GM19395 (cell line): ENCODE measurements at regions not wholly inside any gene's neighbourhood (a gene's known extent, or its start where the extent isn't known, plus 50 kb on each side); places are given as distances from the start of the nearest gene placed in this dataset.
"Not testable (repeated sequence)": the region's sequence is repeated elsewhere in the genome, so short reads cannot be mapped to it uniquely, and the experiment has no call there.

ENCODE experiments used
- ATAC-seq: cut with Tn5 transposase; IDR thresholded peaks from one replicate; pipeline ENCODE4 v1.9.1; 2021; ENCODE audit warnings: mild to moderate bottlenecking, moderate library complexity; ENCODE audit not compliant: unreplicated experiment

DNA sequence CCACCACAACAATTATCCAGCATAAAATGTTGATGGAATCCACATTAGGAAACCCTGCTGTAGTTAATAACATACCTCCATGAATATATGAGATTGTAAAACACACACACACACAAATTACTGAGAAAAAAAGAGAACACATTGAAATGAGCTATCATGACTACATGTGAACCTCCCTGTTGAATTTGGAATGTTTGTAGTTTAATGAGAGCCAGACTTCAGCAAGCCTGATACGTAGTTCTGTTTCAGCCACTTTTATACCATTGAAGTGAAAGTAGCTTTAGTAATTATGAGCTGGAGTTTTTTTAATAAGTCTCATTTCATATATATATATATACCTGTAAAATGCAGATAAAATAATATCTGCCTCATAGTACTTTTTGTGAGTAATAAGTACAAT is 1146.4 kb downstream of the NAALADL2 start:
- no peak for ATAC-seq

DNA sequence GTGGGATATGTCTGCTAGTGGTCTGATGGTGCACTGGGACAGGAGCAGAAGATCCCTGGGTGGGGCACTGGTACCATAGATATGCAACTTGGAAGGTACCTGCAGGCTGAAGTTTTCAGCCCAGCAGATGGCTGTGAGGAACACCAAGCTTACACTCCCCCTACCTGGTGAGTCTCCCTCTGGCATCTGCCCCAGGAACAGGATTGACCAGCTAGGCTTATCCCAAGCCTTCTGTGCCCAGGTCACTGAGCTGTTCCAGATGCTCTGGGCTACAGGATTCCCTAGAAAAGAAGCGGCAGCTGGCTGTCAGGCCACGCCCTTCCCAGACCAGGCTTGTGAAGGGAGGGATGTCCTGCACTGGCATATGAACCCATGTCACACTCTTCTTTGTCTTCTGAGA is 1130.0 kb downstream of the NAALADL2 start:
- no peak for ATAC-seq

DNA sequence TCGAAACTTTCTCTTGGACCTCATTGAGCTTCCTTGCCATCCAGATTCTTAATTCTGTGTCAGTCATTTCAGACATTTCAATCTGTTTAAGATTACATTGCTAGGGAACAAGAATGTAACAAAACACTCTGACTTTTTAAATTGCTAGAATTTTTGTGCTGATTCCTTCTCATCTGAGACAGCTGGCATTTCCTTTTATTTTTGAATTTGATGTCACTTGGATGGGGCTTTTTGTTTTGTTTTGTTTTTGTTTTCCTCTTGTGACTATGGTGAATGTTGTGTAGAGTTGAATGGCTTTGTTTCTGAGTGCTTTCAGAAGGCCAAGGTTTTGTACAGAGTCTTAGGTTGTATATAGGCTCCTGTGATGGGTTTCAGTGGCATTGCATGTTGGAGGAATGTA is 1129.3 kb downstream of the NAALADL2 start:
- ATAC-seq = no peak

DNA sequence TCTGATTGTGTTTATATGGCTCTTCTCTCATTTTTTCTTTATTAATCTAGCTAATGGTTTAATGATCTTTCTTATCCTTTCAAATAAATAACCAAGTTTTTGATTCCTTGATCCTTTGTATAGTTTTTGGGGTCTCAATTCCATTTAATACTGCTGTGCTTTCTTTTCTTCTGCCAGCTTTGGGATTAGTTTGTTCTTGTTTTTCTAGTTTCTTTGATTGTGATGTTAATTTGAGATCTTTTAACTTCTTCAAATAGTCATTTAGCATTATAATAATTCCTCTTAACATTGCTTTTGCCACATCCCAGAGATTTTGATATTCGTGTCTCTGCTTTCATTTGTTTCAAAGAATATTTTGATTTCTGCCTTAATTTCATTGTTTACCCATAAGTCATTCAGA is 1126.6 kb downstream of the NAALADL2 start:
- no peak for ATAC-seq

DNA sequence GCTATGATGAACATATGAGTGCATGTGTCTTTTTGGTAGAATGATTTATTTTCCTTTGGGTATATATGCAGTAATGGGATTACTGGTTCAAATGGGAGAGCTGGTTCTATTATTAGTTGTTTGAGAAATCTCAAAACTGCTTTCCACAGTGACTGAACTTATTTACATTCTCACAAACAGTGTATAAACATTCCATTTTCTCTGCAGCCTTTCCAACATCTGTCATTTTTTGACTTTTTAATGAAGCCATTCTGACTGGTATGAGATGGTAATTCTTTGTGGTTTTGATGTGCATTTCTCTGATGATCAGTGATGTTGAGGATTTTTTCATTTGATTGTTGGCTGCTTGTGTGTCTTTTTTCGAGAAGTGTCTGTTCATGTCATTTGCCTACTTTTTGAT is 1124.2 kb downstream of the NAALADL2 start:
- no peak for ATAC-seq

DNA sequence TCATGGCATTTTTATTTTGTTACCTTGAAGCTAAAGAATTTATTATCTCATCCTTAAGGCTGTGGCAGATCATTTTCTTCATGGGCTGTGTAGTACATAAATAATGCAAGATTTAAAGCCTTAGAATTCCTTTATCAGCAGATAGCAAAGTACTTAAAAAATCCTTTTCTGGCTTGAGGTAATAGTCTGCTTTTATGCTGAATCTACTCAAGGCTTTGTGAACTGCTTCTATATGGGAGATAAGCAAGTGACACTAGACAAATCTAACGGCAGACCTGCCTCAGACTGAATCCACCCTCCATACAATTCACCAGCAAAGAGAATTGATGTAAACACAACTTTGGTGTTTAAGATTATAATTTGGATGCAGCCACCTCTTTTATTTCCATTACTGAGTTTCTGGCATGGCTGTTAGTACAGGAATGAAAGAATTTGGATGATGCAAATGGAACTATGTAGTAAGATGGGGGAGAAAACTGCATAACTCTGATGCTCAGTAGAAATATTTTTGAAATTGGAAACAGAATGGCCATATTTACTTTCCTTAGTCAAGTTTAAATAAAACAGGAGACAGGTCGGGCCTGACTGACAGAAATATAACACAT is 1121.5 kb downstream of the NAALADL2 start:
- ATAC-seq = no peak

DNA sequence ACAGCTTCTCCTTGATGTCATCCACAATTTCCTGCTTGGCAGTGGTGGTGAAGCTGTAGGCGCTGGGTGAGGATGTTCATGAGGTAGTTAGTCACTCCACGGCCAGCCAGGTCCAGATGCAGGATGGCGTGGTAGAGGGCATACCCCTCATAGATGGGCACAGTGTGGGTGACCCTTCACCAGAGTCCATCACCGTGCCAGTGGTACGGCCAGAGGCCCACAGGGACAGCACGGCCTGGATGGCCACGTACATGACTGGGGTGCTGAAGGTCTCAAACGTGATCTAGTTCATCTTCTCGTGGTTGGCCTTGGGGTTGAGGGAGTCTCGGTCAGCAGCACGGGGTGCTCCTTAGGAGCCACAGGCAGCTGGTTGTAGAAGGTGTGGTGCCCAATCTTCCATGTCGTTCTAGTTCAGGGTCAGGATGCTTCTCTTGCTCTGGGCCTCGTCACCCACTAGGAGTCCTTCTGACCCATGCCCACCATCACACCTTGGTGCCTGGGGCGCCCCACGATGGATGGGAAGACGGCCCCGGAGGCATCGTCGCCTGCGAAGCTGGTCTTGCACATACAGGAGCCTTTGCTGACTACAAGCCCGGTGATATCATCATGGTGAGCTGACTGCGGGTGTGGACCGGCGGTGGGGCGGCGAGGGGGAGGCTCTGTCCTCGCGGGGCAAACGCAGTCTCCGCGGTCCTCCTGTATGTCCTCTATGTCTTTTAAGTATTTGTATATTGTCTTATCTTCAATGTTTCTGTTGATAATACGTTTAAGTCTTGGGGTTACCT is 1119.0 kb downstream of the NAALADL2 start:
- ATAC-seq = no peak

DNA sequence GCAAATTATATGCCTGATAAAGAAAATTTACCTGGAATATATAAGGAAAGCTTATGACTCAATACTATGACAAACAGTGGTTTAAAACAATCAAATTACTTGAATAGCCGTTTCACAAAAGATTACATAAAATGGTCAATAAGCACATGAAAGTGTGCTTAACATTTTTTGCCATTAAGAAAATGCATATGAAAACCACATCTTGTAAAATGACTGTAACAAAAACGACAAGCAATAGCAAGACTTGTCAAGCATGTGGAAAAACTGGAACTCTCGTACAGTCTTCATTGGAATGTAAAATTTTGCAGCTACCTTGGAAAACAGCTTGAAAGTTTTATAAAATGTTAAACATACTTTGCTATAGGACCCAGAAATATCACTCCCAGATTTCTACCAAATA is 1110.3 kb downstream of the NAALADL2 start:
- no peak for ATAC-seq

DNA sequence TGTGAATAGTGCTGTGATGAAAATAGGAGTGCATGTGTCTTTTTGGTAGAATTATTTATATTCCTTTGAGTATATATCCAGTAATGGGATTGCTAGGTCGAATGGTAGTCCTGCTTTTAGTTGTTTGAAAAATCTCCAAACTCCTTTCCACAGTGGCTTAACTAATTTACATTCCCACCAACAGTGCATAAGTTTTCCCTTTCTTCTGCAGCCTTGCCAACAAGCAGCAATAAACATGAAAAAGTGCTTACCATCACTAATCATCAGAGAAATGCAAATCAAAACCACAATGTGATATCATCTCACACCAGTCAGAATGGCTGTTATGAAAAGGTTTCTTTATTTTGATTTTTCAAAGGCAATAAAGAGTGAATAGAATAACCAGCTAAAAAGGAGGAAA is 1105.9 kb downstream of the NAALADL2 start:
- ATAC-seq = no peak

DNA sequence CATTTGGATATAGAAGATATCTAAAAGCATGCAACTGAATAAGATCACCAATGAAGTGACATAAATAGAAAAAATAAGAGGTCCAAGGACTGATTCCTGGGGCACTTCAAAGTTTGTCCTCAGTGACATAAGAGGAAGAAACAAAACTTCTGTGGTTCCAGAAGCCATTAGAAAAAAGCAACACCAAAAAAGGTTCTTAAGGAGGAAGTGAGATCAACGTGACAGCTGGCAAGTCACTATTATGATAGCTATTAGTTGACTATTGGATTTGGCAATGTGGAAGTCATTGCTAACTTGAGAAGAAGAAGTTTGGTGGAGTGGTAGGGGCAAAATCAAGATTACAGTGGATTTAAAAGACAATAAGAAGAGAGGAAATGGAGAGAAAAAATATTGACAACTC is 1098.3 kb downstream of the NAALADL2 start:
- no peak for ATAC-seq

DNA sequence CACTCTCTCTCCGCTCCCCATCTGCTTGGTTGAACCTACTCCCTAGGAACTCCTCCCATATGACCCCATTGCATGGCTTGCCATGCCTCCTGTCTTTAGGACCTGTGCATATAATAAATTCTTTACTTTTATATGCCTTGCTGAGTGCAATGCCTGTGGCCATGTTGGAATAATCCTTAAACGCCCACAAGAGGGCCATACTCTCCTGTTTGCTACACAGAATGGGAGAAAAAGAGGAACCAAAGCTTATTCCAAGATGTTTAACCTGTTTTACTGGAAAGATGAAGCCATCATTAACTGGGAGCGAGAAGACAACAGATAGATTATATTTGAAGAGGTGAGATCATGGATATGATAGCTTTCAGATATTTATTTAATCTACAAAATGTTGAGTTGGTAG is 1097.8 kb downstream of the NAALADL2 start:
- ATAC-seq = no peak

DNA sequence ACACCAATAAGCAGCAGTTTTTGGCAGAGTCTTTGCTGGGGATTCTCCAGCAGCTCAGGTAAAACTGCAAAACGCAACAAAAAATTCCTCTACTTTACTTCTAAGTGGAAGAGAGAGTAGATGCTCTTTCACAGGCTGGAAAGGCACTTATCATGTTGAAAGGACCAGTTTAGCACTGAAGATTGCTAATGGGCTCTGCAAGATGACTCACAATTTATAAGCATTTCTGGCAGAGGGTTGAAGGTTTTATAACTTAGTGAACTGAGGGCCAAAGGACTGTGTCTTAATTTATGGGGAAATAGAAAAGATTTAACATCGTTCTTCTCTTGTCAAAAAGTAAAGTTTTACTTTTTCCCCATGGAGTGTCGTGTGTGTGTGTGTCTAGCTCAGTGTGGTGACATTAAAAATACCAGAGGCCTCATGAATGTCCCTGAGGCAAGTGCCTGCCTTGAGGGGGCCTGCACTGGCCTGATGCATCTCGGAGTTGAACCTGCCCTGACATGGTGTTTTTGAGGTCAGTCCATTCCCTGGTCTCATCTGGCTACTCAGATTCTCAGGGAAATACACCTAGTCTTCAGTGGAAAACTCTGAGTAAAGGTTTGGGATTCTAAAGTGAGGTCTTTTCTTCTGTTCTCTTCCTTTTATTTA is 1092.0 kb downstream of the NAALADL2 start:
- ATAC-seq = no peak

DNA sequence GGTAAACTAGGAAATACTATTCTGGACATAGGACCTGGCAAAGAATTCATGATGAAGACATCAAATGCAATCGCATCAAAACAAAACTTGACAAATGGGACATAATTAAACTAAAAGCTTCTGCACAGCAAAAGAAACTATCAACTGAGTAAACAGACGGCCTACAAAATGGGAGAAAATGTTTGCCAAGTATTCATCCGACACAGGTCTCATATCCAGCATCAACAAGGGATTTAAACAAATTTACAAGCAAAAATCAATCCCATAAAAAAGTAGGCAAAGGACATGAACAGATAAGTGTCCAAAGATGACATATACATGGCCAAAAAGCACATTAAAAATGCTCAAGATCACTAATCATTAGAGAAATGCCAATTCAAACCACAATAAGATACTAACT is 1088.9 kb downstream of the NAALADL2 start:
- no peak for ATAC-seq

DNA sequence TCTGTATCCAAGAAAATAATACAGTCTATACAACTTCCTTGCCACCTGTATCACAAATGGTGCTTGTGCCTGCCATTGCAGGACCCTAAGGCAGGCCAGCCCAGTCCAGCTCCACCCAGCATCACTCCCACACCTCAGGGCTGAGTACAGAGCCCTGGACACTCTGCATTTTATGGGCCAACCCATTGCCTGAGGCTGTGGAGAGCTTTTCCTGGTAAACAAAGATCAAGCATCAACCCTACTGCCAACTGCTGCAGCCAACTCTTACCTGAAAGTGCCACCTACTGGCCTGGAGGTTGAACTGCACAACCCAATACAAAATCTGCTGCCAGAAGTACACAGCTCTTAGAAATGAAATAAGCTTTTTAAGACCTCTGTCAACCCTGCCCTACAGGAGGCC is 1082.2 kb downstream of the NAALADL2 start:
- ATAC-seq = no peak

DNA sequence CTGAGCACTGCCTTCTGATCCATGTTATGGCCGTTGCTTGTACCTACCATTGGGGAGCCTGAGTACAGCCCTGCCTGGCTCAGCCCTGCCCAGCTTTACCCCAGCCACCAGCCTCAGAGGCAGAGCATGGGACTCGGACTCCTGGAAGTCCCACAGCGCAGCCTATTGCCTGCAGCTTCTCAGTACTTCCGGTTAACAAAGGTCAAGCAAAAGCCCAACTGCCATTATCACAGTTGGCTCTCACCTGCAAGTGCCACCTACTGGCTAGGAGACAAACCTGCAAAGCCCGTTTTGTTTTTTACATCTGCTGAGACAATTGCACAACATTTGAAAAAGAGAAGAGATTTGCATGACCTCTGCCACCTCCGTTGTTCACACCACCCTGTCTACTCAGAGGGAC is 1081.7 kb downstream of the NAALADL2 start:
- ATAC-seq = no peak

DNA sequence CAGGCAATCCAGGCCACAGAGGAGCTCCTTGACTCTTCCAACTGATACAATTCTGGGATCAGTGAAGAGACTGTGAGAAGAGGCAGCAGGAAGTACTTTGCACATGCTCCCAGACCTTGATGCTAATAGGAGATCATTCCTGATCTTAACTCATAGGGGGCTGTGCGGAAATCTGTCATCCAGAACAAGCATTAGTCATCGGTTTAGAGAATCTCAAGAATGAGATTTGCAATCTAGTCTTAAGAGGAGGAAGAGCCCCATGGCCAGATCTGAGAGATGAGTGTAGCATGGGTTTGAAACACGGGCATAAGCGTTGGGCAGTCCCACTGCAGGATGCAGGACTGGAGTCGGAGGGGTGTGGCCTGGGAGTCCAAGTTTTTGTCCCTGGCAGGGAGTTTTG is 1081.1 kb downstream of the NAALADL2 start:
- ATAC-seq = no peak

DNA sequence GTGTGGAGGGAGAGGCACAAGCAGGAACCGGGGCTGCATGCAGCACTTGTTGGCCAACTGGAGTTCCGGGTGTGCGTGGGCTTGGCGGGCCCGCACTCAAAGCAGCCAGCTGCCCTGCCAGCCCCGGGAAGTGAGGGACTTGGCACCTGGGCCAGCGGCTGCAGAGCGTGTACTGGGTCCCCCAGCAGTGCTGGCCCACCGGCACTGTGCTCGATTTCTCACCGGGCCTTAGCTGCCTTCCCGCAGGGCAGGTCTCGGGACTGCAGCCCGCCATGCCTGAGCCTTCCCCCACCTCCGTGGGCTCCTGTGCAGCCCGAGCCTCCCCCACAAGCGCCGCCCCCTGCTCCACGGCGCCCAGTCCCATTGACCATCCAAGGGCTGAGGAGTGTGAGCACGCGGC is 1078.2 kb downstream of the NAALADL2 start:
- ATAC-seq = not testable (repeated sequence)

DNA sequence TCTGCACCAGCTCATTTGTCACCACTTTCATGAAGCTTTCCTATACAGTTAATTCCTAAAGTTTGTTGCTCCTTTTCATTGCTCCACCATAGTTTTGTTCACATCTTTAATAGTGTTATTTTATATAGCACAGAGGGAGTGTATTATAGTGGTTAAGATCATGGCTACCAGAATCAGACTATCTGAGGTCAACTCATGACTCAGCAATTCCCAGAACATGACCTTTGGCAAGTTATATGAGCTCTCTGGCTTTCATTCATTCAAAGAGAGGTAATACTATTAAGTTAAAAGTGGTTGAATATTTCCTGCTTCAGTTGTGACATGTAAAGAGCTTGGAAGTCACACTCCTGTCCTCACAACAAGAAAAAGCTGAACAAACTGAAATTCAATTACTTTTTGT is 1073.5 kb downstream of the NAALADL2 start:
- ATAC-seq = no peak

DNA sequence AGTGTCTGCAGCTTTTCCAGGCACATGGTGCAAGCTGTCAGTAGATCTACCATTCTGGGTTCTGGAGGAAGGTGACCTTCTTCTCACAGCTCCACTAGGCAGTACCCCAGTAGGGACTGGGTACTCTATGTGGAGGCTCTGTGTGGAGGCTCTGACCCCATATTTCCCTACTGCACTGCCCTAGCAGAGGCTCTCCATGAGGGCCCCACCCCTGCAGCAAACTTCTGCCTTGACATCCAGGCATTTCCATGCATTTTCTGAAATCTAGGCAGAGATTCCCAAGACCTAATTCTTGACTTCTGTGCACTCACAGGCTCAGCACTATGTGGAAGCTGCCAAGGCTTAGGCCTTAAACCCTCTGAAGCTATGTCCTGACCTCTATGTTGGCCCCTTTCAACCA is 1060.0 kb downstream of the NAALADL2 start:
- no peak for ATAC-seq

DNA sequence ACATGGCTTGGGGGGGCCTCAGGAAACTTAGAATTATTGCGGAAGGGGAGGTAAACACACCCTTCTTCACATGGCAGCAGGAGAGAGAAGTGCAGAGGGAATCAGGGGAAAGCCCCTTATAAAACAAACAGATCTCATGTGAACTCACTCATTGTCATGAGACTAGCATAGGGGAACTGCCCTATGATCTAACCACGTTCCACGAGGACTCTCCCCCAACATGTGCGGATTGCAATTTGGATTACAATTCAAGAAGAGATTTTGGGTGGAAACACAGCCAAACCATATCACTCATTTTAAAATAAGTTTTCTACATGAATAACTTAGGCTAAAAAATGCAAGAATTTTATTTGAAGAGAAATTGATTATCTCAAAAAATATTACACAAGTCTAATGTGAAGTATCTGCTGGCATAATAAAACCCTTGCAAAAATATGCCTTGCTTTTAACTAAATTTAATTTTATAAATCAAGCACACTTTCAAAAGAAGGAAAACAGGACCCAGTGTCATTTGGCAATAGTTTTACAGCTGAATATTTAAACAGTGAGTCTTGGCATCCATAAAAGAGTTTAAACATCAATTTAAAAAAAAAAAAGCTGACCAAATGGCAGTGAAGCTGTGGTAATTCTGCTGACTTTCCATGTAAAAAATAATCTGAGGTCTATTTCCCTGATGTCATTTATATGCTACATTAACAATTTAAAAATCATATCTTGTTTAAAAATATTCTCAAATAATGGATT is 1057.2 kb downstream of the NAALADL2 start:
- ATAC-seq = no peak

DNA sequence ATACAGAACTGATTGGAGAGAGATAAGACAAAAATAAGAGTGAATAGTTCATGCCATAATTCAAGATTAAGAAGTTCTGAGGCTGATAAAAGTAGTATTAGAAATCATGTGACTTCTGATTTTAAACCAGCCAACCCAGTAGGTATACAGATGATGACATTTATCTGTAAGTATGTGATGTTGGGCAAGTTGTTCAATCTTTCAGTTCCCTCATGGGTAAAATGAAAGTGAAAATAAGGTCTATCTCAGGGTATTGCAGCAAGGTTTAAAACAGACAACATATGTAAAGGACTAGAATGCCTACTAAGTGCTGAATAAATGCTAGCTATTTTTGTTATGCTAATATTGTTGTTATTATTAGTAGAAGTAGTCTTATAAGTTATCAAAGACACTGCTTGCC is 1055.7 kb downstream of the NAALADL2 start:
- no peak for ATAC-seq

DNA sequence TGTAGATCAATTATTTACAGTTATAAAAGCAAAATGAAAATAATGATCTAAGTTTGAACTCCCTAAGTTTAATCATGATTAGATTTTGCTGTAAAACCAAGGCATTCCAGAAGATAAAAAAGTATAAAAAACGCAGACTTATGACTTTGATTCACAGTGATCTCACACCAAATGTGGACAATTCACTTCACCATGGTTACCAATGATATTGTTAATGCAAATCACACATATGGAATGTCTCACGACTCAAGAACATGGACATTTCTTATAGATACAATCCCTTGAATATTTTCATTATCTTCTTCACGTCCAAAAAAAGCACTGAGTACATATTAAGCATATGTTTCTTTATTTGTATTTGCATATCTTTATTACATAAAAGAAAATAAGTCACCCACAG is 1054.2 kb downstream of the NAALADL2 start:
- ATAC-seq = no peak
